ENCODE measurements at regions not wholly inside any gene's neighbourhood (a gene's known extent, or its start where the extent isn't known, plus 50 kb on each side); places are given as distances from the start of the nearest gene placed in this dataset.

- TF ChIP-seq CTCF (conservative IDR thresholded peaks at IDR 0.05) (no peak), ZFX (IDR thresholded peaks at IDR 0.05) (no peak)
- H3K27ac ChIP-seq, result no peak overlapping the region
These were observed 537.3 kb upstream of the TGFBR2 start for GRCh38 chr3:30069056-30069455.

- no peak for TF ChIP-seq CTCF (conservative IDR thresholded peaks at IDR 0.05)
- TF ChIP-seq ZFX (IDR thresholded peaks at IDR 0.05), result no peak
These were observed 533.4 kb upstream of the TGFBR2 start for GRCh38 chr3:30073040-30073439.

GRCh38 chr3:30073622-30074021, 532.8 kb upstream of the TGFBR2 start:
- H3K27ac ChIP-seq, result no peak overlapping the region
- TF ChIP-seq CTCF (conservative IDR thresholded peaks at IDR 0.05), result no peak
- no peak for TF ChIP-seq ZFX (IDR thresholded peaks at IDR 0.05)

More at GRCh38 chr3:30073040-30073439, 533.4 kb upstream of the TGFBR2 start:
- H3K27ac ChIP-seq, result no peak overlapping the region

- TF ChIP-seq ZFX (IDR thresholded peaks at IDR 0.05) (no peak), CTCF (conservative IDR thresholded peaks at IDR 0.05) (no peak)
- H3K27ac ChIP-seq, result no peak overlapping the region
These were observed 530.9 kb upstream of the TGFBR2 start for GRCh38 chr3:30075514-30075913.

- H3K27ac ChIP-seq, result no peak overlapping the region
- no peak for TF ChIP-seq ZFX (IDR thresholded peaks at IDR 0.05)
- no peak for TF ChIP-seq CTCF (conservative IDR thresholded peaks at IDR 0.05)
These were observed 529.5 kb upstream of the TGFBR2 start for GRCh38 chr3:30076899-30077298.

GRCh38 chr3:30077746-30078145, 528.7 kb upstream of the TGFBR2 start:
- TF ChIP-seq ZFX (IDR thresholded peaks at IDR 0.05), result no peak
- TF ChIP-seq CTCF (conservative IDR thresholded peaks at IDR 0.05), result no peak

GRCh38 chr3:30078736-30079135, 527.7 kb upstream of the TGFBR2 start:
- no peak for TF ChIP-seq CTCF (conservative IDR thresholded peaks at IDR 0.05)
- TF ChIP-seq ZFX (IDR thresholded peaks at IDR 0.05), result no peak
- no peak overlapping the region for H3K27ac ChIP-seq

More at GRCh38 chr3:30077746-30078145, 528.7 kb upstream of the TGFBR2 start:
- no peak overlapping the region for H3K27ac ChIP-seq
